ENCODE measurements at regions not wholly inside any gene's neighbourhood (a gene's known extent, or its start where the extent isn't known, plus 50 kb on each side); places are given as distances from the start of the nearest gene placed in this dataset.

- H3K4me3 ChIP-seq (ENCODE audit: low read depth, low read length), result no peak overlapping the region
- no peak for TF ChIP-seq CTCF (conservative IDR thresholded peaks at IDR 0.05; ENCODE audit: low read depth, low read length)
- DNase-seq (ENCODE audit: low read depth), result no peak
Measured at GRCh38 chr4:38547052-38547451, 116.9 kb upstream of the KLF3 start.

GRCh38 chr4:38548256-38548655 is 115.7 kb upstream of the KLF3 start:
- no peak for TF ChIP-seq CTCF (conservative IDR thresholded peaks at IDR 0.05; ENCODE audit: low read depth, low read length)
- no peak for DNase-seq (ENCODE audit: low read depth)
- no peak overlapping the region for H3K4me3 ChIP-seq (ENCODE audit: low read depth, low read length)

- DNase-seq (ENCODE audit: low read depth), result no peak
- TF ChIP-seq CTCF (conservative IDR thresholded peaks at IDR 0.05; ENCODE audit: low read depth, low read length), result no peak
Measured at GRCh38 chr4:38559374-38559773, 104.6 kb upstream of the KLF3 start.

GRCh38 chr4:38560340-38560739 is 103.7 kb upstream of the KLF3 start:
- no peak for DNase-seq (ENCODE audit: low read depth)
- TF ChIP-seq CTCF (conservative IDR thresholded peaks at IDR 0.05; ENCODE audit: low read depth, low read length), result no peak
- H3K4me3 ChIP-seq (ENCODE audit: low read depth, low read length), result no peak overlapping the region

More at GRCh38 chr4:38559374-38559773, 104.6 kb upstream of the KLF3 start:
- no peak overlapping the region for H3K4me3 ChIP-seq (ENCODE audit: low read depth, low read length)

- DNase-seq (ENCODE audit: low read depth), result no peak
- TF ChIP-seq CTCF (conservative IDR thresholded peaks at IDR 0.05; ENCODE audit: low read depth, low read length), result no peak
- H3K4me3 ChIP-seq (ENCODE audit: low read depth, low read length), result no peak overlapping the region
Measured at GRCh38 chr4:38560768-38561558, 103.0 kb upstream of the KLF3 start.

- DNase-seq (ENCODE audit: low read depth), result peak; percentile 11
- no peak for TF ChIP-seq CTCF (conservative IDR thresholded peaks at IDR 0.05; ENCODE audit: low read depth, low read length)
- no peak overlapping the region for H3K4me3 ChIP-seq (ENCODE audit: low read depth, low read length)
Measured at GRCh38 chr4:38562751-38563198, 101.2 kb upstream of the KLF3 start.
